Left ventricle myocardium inferior (tissue), 1 donor: ENCODE measurements at regions not wholly inside any gene's neighbourhood (a gene's known extent, or its start where the extent isn't known, plus 50 kb on each side); places are given as distances from the start of the nearest gene placed in this dataset.

Experiments
- DNase-seq: peaks from one replicate; pipeline ENCODE4 v3.0.0-alpha.2; 2020
- H3K27ac ChIP-seq: fragments of 200-600 bp; replicated peaks from 2 replicates; pipeline ENCODE4 v1.8.0; 2021
- H3K27me3 ChIP-seq: fragments of 200-600 bp; 2 replicates; pipeline ENCODE4 v1.8.0; 2021; ENCODE audit warnings: low read depth
- H3K36me3 ChIP-seq: fragments of 200-600 bp; 2 replicates; pipeline ENCODE4 v1.8.0; 2021
- H3K4me1 ChIP-seq: fragments of 200-600 bp; 2 replicates; pipeline ENCODE4 v1.8.0; 2021
- H3K4me3 ChIP-seq: fragments of 200-600 bp; 2 replicates; pipeline ENCODE4 v1.8.0; 2021; ENCODE audit warnings: mild to moderate bottlenecking, moderate library complexity
- H3K9me3 ChIP-seq: fragments of 200-600 bp; replicated peaks from 2 replicates; pipeline ENCODE4 v1.8.0; 2021
- intact Hi-C: fragments of 100-400 bp; cut with micrococcal nuclease; formaldehyde crosslinking; loops from one replicate; pipeline ENCODE4 v1.11.0; 2022
- TF ChIP-seq, protein P1 (sequence below): fragments of 200-600 bp; IDR thresholded peaks from 2 replicates; pipeline ENCODE4 v1.8.0; 2021; ENCODE audit warnings: antibody characterized with exemption, mild to moderate bottlenecking, borderline replicate concordance
- donor health status: DM: no; HTN: yes; CAD: no; lungs with severe emphysema.

DNA sequence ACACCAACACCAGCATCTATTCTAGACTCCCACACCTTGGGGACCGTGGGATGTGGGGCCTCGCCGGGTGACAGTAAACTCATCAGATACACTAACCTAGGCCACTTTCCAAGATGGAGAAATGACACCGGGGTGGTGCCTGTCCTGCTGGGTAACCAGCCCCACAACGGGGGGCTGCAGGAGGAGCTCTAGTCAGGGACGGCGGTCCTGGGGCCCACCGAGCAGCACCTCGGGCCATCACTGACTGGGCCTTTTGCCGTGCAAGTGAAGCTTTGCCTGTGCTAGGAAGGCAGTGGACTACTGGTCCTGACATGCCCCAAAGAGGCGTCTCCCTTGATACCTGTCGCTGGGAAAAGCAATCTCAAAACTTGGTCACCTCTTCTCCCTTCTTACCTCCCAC is 260.3 kb upstream of the IRX1 start:
- Histone ChIP-seq H3K9me3 (no peaks in the 10 kb centered on the region), H3K27ac (no peak overlapping the region), H3K36me3 (no peaks in the 10 kb centered on the region), H3K4me1 (no peaks in the 10 kb centered on the region), H3K4me3 (no peak overlapping the region), H3K27me3 (peaks cover 16% of the 10 kb centered on the region)
- TF ChIP-seq, protein P1, sequence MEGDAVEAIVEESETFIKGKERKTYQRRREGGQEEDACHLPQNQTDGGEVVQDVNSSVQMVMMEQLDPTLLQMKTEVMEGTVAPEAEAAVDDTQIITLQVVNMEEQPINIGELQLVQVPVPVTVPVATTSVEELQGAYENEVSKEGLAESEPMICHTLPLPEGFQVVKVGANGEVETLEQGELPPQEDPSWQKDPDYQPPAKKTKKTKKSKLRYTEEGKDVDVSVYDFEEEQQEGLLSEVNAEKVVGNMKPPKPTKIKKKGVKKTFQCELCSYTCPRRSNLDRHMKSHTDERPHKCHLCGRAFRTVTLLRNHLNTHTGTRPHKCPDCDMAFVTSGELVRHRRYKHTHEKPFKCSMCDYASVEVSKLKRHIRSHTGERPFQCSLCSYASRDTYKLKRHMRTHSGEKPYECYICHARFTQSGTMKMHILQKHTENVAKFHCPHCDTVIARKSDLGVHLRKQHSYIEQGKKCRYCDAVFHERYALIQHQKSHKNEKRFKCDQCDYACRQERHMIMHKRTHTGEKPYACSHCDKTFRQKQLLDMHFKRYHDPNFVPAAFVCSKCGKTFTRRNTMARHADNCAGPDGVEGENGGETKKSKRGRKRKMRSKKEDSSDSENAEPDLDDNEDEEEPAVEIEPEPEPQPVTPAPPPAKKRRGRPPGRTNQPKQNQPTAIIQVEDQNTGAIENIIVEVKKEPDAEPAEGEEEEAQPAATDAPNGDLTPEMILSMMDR, result no peak
- intact Hi-C loops, result no loop called here
- DNase-seq, result no peak

DNA sequence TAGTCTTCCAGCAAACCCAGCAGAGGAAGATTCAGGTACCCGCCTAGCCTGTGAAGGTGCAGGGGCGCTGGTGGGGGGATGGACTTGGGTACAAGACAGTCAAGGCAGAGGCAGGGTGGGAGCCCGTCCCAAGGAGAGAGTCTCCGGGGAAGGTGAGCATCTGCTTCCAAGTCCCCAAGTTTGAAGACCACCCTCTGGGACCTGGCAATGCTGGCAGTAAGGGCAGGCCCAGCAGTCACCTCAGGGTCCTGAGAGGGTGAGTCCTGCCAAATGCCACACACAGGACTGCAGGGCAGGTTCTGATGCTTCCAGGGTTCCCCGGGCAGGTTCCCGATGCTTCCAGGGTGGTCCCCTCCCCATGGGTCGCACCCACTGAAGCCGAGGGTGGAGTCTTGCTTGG is 261.8 kb upstream of the IRX1 start:
- Histone ChIP-seq H3K9me3 (no peaks in the 10 kb centered on the region), H3K27ac (no peak overlapping the region), H3K4me3 (no peak overlapping the region), H3K4me1 (no peaks in the 10 kb centered on the region), H3K27me3 (peaks cover 16% of the 10 kb centered on the region), H3K36me3 (no peaks in the 10 kb centered on the region)
- TF ChIP-seq, protein P1, result no peak
- intact Hi-C loops, result no loop called here
- no peak for DNase-seq

DNA sequence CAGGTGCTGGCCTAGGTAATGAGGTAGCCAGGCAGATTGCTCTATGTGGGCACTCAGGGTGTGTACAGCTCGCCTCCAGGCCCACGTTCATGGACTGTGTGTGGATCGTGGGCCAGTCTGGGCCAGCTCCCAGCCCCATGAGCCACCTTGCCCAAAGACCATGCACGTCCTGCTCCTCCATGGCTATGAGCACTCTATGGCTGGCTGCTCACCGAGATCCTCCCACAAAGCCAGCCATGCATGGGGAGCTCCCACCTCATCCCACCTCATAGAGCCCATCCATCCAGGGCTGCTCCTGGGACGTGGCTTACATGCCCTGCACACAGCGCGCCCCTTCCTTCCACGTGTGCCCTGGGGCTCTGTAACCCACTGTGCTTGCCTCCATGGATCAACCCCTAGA is 262.5 kb upstream of the IRX1 start:
- intact Hi-C loops, result no loop called here
- Histone ChIP-seq H3K4me1 (no peaks in the 10 kb centered on the region), H3K27ac (no peak overlapping the region), H3K27me3 (peaks cover 11% of the 10 kb centered on the region), H3K4me3 (no peak overlapping the region), H3K9me3 (no peaks in the 10 kb centered on the region), H3K36me3 (no peaks in the 10 kb centered on the region)
- DNase-seq, result no peak
- TF ChIP-seq, protein P1, result no peak

DNA sequence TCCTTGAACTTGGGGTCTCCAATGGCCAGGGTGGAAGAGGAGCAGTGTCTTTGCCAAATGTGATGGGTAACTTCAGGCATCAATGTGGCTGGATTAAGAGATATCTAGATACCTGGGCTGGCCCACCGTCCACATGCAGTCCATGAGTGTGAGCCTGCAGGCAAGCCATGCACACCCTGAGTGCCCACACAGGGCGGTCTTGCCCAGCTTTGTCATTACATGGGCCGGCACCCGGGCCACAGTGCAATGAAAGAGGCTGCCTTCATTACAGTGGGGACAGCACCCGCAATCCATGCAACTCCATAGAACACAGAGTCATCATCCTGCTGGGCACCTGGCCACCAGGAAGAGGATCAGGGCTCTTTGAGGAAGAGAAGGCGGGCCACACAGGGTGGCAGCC is 263.8 kb upstream of the IRX1 start:
- H3K9me3 ChIP-seq, result no peaks in the 10 kb centered on the region
- no peaks in the 10 kb centered on the region for H3K4me1 ChIP-seq
- DNase-seq, result no peak
- intact Hi-C loops, result no loop called here
- H3K27me3 ChIP-seq, result peaks cover 8% of the 10 kb centered on the region
- TF ChIP-seq, protein P1, result no peak
- no peak overlapping the region for H3K27ac ChIP-seq
- H3K36me3 ChIP-seq, result no peaks in the 10 kb centered on the region
- H3K4me3 ChIP-seq, result no peak overlapping the region

DNA sequence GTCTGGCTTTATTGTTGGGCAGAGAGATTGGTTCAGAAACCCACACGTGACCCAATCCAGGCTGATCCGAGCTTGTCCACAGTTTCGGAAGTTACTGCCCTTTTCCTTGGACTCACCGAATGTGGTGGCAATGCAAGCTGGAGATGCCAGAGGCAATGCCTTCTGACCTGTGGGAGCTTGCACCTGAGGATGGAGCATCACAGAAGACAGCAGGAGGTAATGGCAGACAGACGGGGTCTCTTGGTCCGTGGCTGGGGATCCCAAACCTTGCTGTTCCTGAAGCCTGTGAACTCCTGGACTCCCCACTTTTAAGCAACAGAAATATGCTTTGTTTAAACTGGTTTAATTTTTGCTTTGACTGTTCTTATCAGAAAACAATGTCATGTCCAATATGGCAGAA is 265.2 kb upstream of the IRX1 start:
- no peaks in the 10 kb centered on the region for H3K4me1 ChIP-seq
- intact Hi-C loops, result no loop called here
- no peak overlapping the region for H3K27ac ChIP-seq
- no peaks in the 10 kb centered on the region for H3K36me3 ChIP-seq
- peaks cover 8% of the 10 kb centered on the region for H3K27me3 ChIP-seq
- H3K9me3 ChIP-seq, result no peaks in the 10 kb centered on the region
- H3K4me3 ChIP-seq, result no peak overlapping the region
- no peak for DNase-seq
- TF ChIP-seq, protein P1, result no peak

DNA sequence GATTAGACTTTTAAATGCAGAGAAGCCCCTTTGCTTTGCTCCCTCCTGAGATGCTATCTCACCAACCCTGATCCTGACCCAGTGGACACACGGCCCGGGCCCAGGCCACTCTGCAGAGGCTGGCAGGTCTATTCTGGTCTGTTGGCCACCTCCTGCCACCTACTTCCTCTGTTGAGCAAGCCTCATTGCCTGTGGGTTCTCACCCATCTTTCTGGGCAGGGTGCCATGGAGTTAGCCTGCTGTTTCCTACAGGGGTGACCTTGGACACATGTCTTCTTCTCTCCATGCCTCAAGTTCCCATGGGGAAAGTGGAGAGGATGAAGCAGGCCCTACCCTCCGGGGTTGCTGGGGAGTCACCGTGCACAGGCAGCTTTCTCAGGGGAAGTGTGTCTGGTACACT is 266.2 kb upstream of the IRX1 start:
- intact Hi-C loops, result no loop called here
- Histone ChIP-seq H3K36me3 (no peaks in the 10 kb centered on the region), H3K27me3 (peaks cover 8% of the 10 kb centered on the region), H3K4me1 (no peaks in the 10 kb centered on the region), H3K4me3 (no peak overlapping the region), H3K9me3 (no peaks in the 10 kb centered on the region), H3K27ac (no peak overlapping the region)
- no peak for DNase-seq
- TF ChIP-seq, protein P1, result no peak
